Activated CD4-positive, alpha-beta memory T cell treated with anti-CD3 and anti-CD28 coated beads, Interleukin-2, amount 10 ng/mL, durations not matched to agents 7 days and 5 days (primary cell): ENCODE measurements at regions not wholly inside any gene's neighbourhood (a gene's known extent, or its start where the extent isn't known, plus 50 kb on each side); places are given as distances from the start of the nearest gene placed in this dataset.

Source experiments
- CTCF ChIA-PET: fragments of 350-600 bp; sonication (Branson Sonifier 250); formaldehyde crosslinking; loops from one replicate; lab custom pipeline; 2021; ENCODE audit warnings: antibody characterized with exemption, inconsistent platforms; lab: Charles Lee
- POLR2A ChIA-PET: fragments of 350-600 bp; sonication (Branson Sonifier 250); formaldehyde crosslinking; loops from one replicate; lab custom pipeline; 2021; ENCODE audit warnings: antibody characterized with exemption; lab: Charles Lee
- DNase-seq: peaks from one replicate; pipeline ENCODE4 v3.0.0-alpha.2; 2020
- H3K27ac Mint-ChIP-seq: one replicate; pipeline ENCODE4 v1.8.0; 2021; ENCODE audit warnings: mild to moderate bottlenecking, mixed read lengths
- H3K27me3 Mint-ChIP-seq: one replicate; pipeline ENCODE4 v1.8.0; 2021; ENCODE audit warnings: mixed read lengths
- H3K36me3 Mint-ChIP-seq: one replicate; pipeline ENCODE4 v1.8.0; 2021; ENCODE audit warnings: low read depth, mixed read lengths
- H3K4me1 Mint-ChIP-seq: one replicate; pipeline ENCODE4 v1.8.0; 2021; ENCODE audit warnings: mixed read lengths
- H3K4me3 Mint-ChIP-seq: one replicate; pipeline ENCODE4 v1.8.0; 2021; ENCODE audit warnings: mild to moderate bottlenecking, mixed read lengths
- H3K9me3 Mint-ChIP-seq: one replicate; pipeline ENCODE4 v1.8.0; 2021; ENCODE audit warnings: mixed read lengths

- ChIA-PET CTCF (no interaction called here), POLR2A (no interaction called here)
- no peak overlapping the region for H3K4me3 Mint-ChIP-seq
- no peak overlapping the region for H3K27ac Mint-ChIP-seq
- peaks cover 5% of the 10 kb centered on the region for H3K9me3 Mint-ChIP-seq
- no peaks in the 10 kb centered on the region for H3K4me1 Mint-ChIP-seq
- H3K36me3 Mint-ChIP-seq, result no peaks in the 10 kb centered on the region
- H3K27me3 Mint-ChIP-seq, result no peaks in the 10 kb centered on the region
- no peak for DNase-seq
Observed at GRCh38 chr15:46442901-46443590, 808.2 kb downstream of the SQOR start.

GRCh38 chr15:46450112-46450809 lies 815.4 kb downstream of the SQOR start:
- no peaks in the 10 kb centered on the region for H3K4me1 Mint-ChIP-seq
- H3K27ac Mint-ChIP-seq, result no peak overlapping the region
- DNase-seq, result no peak
- H3K36me3 Mint-ChIP-seq, result no peaks in the 10 kb centered on the region
- H3K27me3 Mint-ChIP-seq, result no peaks in the 10 kb centered on the region
- peaks cover 9% of the 10 kb centered on the region for H3K9me3 Mint-ChIP-seq
- ChIA-PET POLR2A (no interaction called here), CTCF (no interaction called here)
- H3K4me3 Mint-ChIP-seq, result no peak overlapping the region

- peaks cover 6% of the 10 kb centered on the region for H3K9me3 Mint-ChIP-seq
- CTCF ChIA-PET, result no interaction called here
Observed at GRCh38 chr15:46450810-46451182, 816.0 kb downstream of the SQOR start.

GRCh38 chr15:46452297-46452820 lies 817.5 kb downstream of the SQOR start:
- ChIA-PET CTCF (no interaction called here), POLR2A (no interaction called here)
- no peaks in the 10 kb centered on the region for H3K27me3 Mint-ChIP-seq
- DNase-seq, result no peak
- H3K36me3 Mint-ChIP-seq, result no peaks in the 10 kb centered on the region
- H3K27ac Mint-ChIP-seq, result no peak overlapping the region
- H3K4me1 Mint-ChIP-seq, result no peaks in the 10 kb centered on the region
- H3K9me3 Mint-ChIP-seq, result peaks cover 6% of the 10 kb centered on the region
- no peak overlapping the region for H3K4me3 Mint-ChIP-seq

More at GRCh38 chr15:46450810-46451182, 816.0 kb downstream of the SQOR start:
- no peaks in the 10 kb centered on the region for H3K36me3 Mint-ChIP-seq
- POLR2A ChIA-PET, result no interaction called here
- H3K4me1 Mint-ChIP-seq, result no peaks in the 10 kb centered on the region
- no peak overlapping the region for H3K4me3 Mint-ChIP-seq
- DNase-seq, result no peak
- no peaks in the 10 kb centered on the region for H3K27me3 Mint-ChIP-seq
- H3K27ac Mint-ChIP-seq, result no peak overlapping the region

GRCh38 chr15:46456456-46456855 lies 821.6 kb downstream of the SQOR start:
- Mint-ChIP-seq H3K9me3 (peaks cover 6% of the 10 kb centered on the region), H3K4me1 (no peaks in the 10 kb centered on the region), H3K27ac (no peak overlapping the region), H3K27me3 (no peaks in the 10 kb centered on the region), H3K4me3 (no peak overlapping the region), H3K36me3 (no peaks in the 10 kb centered on the region)
- DNase-seq, result no peak
- ChIA-PET CTCF (no interaction called here), POLR2A (no interaction called here)

GRCh38 chr15:46460431-46461094 lies 825.7 kb downstream of the SQOR start:
- ChIA-PET CTCF (no interaction called here), POLR2A (no interaction called here)
- Mint-ChIP-seq H3K27ac (no peak overlapping the region), H3K9me3 (peaks cover 13% of the 10 kb centered on the region), H3K4me3 (no peak overlapping the region), H3K4me1 (no peaks in the 10 kb centered on the region), H3K27me3 (no peaks in the 10 kb centered on the region), H3K36me3 (no peaks in the 10 kb centered on the region)
- no peak for DNase-seq

DNA sequence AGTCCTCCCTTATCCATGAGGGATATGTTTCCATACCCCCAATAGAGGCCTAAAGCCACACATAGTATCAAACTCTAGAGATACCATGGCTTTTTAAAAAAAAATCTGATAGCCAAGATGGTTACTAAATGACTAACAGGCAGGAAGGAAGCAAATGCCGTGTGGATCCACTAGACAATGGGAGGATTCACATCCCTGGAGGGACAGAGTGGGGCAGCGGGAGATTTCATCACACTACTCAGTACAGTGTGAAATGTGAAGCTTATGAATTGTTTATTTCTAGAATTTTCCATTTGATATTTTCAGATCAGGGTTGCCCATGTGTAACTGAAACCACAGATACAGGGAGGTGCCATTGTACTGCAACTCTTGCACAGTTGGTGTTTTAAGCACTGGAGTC lies 826.6 kb downstream of the SQOR start:
- Mint-ChIP-seq H3K4me1 (no peaks in the 10 kb centered on the region), H3K27me3 (no peaks in the 10 kb centered on the region), H3K9me3 (peaks cover 16% of the 10 kb centered on the region), H3K36me3 (no peaks in the 10 kb centered on the region), H3K27ac (no peak overlapping the region), H3K4me3 (no peak overlapping the region)
- no peak for DNase-seq
- ChIA-PET POLR2A (no interaction called here), CTCF (no interaction called here)

DNA sequence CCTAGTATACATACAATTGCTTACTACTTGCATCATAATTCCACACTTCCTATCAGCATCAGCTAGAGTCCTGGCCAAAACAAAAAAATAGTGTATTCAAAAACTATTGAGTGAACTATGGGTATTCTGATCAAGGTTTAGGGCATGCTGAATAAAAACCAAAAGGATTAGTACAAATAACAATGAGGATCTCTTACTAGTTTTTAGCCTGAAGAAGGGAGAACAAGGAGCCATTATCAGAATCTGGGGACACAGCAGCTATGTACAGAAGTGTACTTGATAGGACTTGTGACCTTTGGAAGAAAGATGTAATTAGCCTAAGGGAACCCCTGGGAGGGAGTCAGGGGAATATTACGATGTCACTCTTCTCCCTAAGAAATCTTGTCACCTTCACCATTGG lies 832.2 kb downstream of the SQOR start:
- Mint-ChIP-seq H3K9me3 (peaks cover 14% of the 10 kb centered on the region), H3K27me3 (no peaks in the 10 kb centered on the region), H3K4me1 (no peaks in the 10 kb centered on the region), H3K36me3 (no peaks in the 10 kb centered on the region), H3K4me3 (no peak overlapping the region), H3K27ac (no peak overlapping the region)
- ChIA-PET CTCF (no interaction called here), POLR2A (no interaction called here)
- no peak for DNase-seq

DNA sequence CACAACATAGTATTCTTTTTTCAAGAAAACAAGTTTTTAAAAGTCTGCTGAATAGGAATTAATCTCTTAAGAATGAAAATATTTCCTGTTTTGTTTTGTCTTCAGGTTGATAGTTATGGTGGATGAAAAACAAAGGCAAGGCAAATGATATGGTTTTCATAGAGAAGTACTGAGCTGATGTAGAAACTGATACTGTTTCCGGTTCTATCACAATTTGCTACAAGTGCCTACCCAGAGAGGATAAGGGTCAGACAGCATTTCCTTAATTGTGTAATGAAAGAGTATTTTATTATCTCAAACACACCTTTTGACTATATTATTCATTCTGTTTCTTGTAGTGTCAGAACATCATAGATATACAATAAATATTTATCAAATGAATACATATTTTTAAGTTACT lies 836.3 kb downstream of the SQOR start:
- Mint-ChIP-seq H3K36me3 (no peaks in the 10 kb centered on the region), H3K9me3 (peaks cover 8% of the 10 kb centered on the region), H3K4me3 (no peak overlapping the region), H3K27me3 (no peaks in the 10 kb centered on the region), H3K4me1 (no peaks in the 10 kb centered on the region), H3K27ac (no peak overlapping the region)
- POLR2A ChIA-PET, result no interaction called here
- DNase-seq, result no peak
- CTCF ChIA-PET, result no interaction called here

DNA sequence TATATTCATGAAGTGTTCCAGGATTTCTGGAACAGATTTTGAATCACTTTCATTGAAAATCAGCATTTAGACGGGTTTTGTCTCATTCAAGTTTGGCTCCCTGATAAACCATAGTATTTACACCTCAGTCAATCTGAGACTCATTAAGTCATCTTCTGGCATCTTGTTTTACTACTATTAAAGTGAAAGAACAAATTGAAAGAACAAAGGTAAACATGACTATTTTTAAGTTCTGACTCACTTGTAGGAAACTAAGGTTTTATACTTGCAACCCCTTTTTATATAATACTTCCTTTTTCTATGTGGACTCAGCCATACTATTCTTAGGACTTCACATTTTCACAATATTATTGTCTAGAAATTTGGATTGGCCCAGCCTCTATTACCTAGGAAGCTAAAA lies 854.4 kb downstream of the SQOR start:
- H3K36me3 Mint-ChIP-seq, result no peaks in the 10 kb centered on the region
- POLR2A ChIA-PET, result no interaction called here
- CTCF ChIA-PET, result no interaction called here
- peaks cover 17% of the 10 kb centered on the region for H3K9me3 Mint-ChIP-seq
- no peak overlapping the region for H3K27ac Mint-ChIP-seq
- H3K27me3 Mint-ChIP-seq, result no peaks in the 10 kb centered on the region
- no peak for DNase-seq
- H3K4me1 Mint-ChIP-seq, result no peaks in the 10 kb centered on the region
- no peak overlapping the region for H3K4me3 Mint-ChIP-seq

GRCh38 chr15:46496491-46497115 lies 861.8 kb downstream of the SQOR start:
- Mint-ChIP-seq H3K4me3 (no peak overlapping the region), H3K36me3 (no peaks in the 10 kb centered on the region), H3K9me3 (peaks cover 20% of the 10 kb centered on the region), H3K4me1 (no peaks in the 10 kb centered on the region), H3K27me3 (no peaks in the 10 kb centered on the region), H3K27ac (no peak overlapping the region)
- DNase-seq, result no peak
- POLR2A ChIA-PET, result no interaction called here
- CTCF ChIA-PET, result no interaction called here

GRCh38 chr15:46502667-46503066 lies 867.8 kb downstream of the SQOR start:
- Mint-ChIP-seq H3K4me3 (no peak overlapping the region), H3K4me1 (no peaks in the 10 kb centered on the region), H3K9me3 (peaks cover 6% of the 10 kb centered on the region), H3K36me3 (no peaks in the 10 kb centered on the region), H3K27ac (no peak overlapping the region), H3K27me3 (no peaks in the 10 kb centered on the region)
- no peak for DNase-seq
- CTCF ChIA-PET, result no interaction called here
- POLR2A ChIA-PET, result no interaction called here

DNA sequence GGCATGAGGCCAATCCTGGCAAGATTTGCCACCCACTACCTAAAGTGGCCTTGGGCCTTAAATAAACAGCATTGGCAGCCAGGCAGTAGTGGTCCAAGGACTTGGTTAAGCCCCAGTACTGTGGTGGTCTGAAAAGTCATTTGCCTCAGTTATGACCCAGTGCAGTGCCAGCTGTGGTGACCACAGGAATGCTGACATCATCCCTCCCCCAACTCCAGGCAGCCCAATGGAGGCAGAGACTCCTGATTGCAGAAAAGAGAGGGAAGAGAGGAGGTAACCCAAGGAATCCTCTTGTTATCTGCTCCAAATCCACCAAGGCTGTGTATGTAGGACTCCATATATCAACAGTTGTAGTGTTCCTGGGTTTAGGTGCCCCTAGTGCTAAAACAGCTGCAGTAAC lies 883.6 kb downstream of the SQOR start:
- H3K36me3 Mint-ChIP-seq, result no peaks in the 10 kb centered on the region
- POLR2A ChIA-PET, result no interaction called here
- H3K4me1 Mint-ChIP-seq, result no peaks in the 10 kb centered on the region
- peaks cover 2% of the 10 kb centered on the region for H3K9me3 Mint-ChIP-seq
- CTCF ChIA-PET, result no interaction called here
- no peak for DNase-seq
- H3K27me3 Mint-ChIP-seq, result no peaks in the 10 kb centered on the region
- no peak overlapping the region for H3K27ac Mint-ChIP-seq
- H3K4me3 Mint-ChIP-seq, result no peak overlapping the region
